AG09309 (cell line): ENCODE measurements at regions not wholly inside any gene's neighbourhood (a gene's known extent, or its start where the extent isn't known, plus 50 kb on each side); places are given as distances from the start of the nearest gene placed in this dataset.
"Not testable (repeated sequence)": the region's sequence is repeated elsewhere in the genome, so short reads cannot be mapped to it uniquely, and the experiment has no call there.

ENCODE experiments used
- DNase-seq: peaks from one replicate; pipeline ENCODE4 v3.0.0-alpha.2; 2010; ENCODE audit warnings: low read depth
- H3K4me3 ChIP-seq: 2 replicates; pipeline ENCODE4 v1.5.1; 2011; ENCODE audit warnings: mild to moderate bottlenecking, low read depth, low read length, moderate library complexity; ENCODE audit not compliant: control insufficient read depth
- CTCF ChIP-seq: IDR thresholded peaks from 2 replicates; pipeline ENCODE4 v1.5.1; 2011; ENCODE audit warnings: mild to moderate bottlenecking, low read depth, low read length, inconsistent platforms; ENCODE audit not compliant: insufficient read depth, control insufficient read depth; ENCODE audit errors: missing control alignments

- no peak overlapping the region for H3K4me3 ChIP-seq
- no peak for DNase-seq
- no peak for TF ChIP-seq CTCF
These were observed 547.9 kb upstream of the PTCHD4 start for GRCh38 chr6:48658915-48659314.

DNA sequence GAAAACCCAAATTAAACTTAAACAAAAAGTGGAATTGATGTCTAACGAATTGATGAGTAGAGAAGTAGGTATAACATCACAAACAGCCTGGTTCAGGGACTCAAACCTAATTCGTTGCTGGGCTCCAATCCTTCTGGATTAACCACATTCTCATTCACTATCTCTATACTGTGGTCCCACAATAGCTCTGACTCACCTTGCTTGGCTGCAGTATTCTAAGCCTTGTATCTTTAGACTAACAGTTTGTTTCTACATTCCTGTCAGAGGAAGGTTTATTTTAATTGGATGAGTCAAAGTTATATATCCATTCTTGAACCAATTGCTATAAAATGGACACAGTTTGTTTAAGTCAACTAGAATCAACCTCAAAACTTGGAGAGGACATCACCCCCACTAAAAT lies 530.5 kb upstream of the PTCHD4 start:
- TF ChIP-seq CTCF = no peak
- H3K4me3 ChIP-seq = no peak overlapping the region
- peak; percentile 23 for DNase-seq

- peak; percentile 35 for DNase-seq
- H3K4me3 ChIP-seq = not testable (repeated sequence)
These were observed 527.8 kb upstream of the PTCHD4 start for GRCh38 chr6:48638796-48639195.

DNA sequence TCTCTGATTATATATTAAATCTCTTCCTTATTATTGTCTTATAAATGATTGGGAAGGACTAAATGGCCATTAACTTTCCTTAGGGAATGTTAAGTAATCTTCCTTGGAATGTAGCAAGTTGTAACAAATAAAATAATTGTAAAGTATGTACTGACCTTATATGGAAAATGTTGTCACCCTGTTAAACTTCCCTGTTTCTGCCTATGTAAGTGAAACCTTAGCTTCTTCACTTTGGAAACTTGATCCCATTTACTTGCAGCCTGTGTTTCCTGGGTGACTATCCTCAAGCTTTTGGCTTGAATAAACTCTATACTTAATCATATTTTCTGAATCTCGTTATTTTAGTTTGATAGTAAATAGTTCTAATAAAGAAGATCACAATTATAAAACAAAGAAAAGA lies 519.5 kb upstream of the PTCHD4 start:
- H3K4me3 ChIP-seq = no peak overlapping the region
- DNase-seq = no peak
- TF ChIP-seq CTCF = no peak

DNA sequence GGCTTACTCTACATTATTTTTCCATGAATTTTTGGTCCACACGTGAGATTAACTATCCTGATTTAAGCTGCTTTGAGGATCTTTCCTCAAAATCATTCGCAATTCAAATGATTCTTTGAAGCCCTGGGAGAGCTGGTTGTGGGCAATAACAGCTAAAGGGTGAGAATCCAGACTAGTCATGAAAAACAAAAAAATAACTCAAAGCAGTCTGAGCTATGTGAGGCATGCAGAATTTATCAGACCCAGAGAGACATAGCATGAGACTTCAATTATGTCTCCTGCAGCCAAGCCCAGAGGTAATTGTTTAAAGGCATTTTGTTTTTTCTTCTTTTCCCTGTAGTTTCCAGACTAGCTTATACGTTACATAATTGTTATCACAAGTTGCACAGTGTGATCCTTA lies 517.3 kb upstream of the PTCHD4 start:
- DNase-seq = peak; percentile 17
- H3K4me3 ChIP-seq = no peak overlapping the region

DNA sequence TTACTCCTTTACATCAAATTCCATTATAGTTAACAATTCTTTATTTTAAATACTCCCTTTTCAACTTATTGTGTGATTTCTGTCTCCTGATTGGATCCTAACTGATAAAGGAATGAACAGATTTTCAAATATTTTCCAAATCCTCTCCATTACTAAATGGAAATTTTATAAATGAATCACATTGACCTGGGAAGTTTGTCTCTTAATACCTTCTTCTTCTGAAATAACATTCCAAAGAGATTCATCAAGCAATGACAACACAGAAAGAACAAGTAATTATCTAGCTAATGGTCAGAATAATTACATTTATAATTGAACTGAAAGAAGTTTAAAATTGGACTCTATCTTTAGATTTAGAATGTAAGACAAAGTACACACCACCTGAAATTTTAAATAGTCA lies 515.4 kb upstream of the PTCHD4 start:
- TF ChIP-seq CTCF = no peak

More for the DNA sequence above, 517.3 kb upstream of the PTCHD4 start:
- no peak for TF ChIP-seq CTCF

GRCh38 chr6:48624631-48625030 lies 513.6 kb upstream of the PTCHD4 start:
- DNase-seq = no peak
- H3K4me3 ChIP-seq = no peak overlapping the region
- TF ChIP-seq CTCF = no peak

More for the DNA sequence above, 515.4 kb upstream of the PTCHD4 start:
- H3K4me3 ChIP-seq = no peak overlapping the region
- no peak for DNase-seq

GRCh38 chr6:48619771-48620170 lies 508.8 kb upstream of the PTCHD4 start:
- no peak overlapping the region for H3K4me3 ChIP-seq
- no peak for TF ChIP-seq CTCF
- DNase-seq = no peak
